GM21786 (cell line): ENCODE measurements at regions not wholly inside any gene's neighbourhood (a gene's known extent, or its start where the extent isn't known, plus 50 kb on each side); places are given as distances from the start of the nearest gene placed in this dataset.

Source experiments
- ATAC-seq: cut with Tn5 transposase; IDR thresholded peaks from one replicate; pipeline ENCODE4 v1.9.1; 2021; ENCODE audit not compliant: unreplicated experiment

GRCh38 chr15:96515371-96515770 is 184.9 kb downstream of the NR2F2 start:
- no peak for ATAC-seq

GRCh38 chr15:96521386-96521785 is 190.9 kb downstream of the NR2F2 start:
- no peak for ATAC-seq

GRCh38 chr15:96524676-96525417 is 194.3 kb downstream of the NR2F2 start:
- ATAC-seq: no peak

DNA sequence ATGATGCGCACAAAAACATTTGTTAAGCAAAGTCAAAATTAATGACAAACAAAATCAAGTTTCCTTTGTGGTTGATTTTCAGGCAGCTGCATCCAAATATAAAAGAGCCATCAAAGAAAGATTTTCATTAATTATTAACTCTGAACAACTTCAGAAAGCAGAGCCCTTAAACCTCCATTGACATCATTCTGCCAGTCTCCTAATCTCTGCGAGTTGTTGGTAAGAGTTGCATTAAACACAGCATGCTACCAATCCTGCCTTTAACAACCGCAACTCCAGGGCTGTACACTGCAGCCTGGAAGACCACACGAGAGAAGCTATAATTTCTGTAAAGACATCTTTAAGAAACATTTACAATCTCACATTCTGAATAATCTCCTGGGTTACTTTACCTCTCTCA is 204.6 kb downstream of the NR2F2 start:
- ATAC-seq: no peak

DNA sequence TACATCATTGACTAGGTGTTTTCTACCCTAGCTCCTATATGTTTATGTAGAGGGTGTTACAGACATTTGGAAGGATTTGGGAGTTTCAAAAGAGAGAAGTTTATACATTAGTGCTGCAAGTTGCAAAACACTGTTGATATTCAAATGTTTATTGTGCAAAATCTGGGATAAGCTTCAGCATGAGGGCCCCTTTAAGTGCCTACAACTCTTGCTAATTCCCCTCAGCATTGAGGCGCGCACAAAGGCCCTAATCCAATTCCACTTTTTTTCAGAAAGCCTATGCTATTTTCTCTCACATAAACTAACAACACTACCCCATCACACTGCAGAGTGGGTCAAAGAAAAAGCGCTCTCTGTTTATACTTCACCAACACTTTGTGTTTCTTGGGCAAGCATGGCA is 208.0 kb downstream of the NR2F2 start:
- ATAC-seq: no peak

DNA sequence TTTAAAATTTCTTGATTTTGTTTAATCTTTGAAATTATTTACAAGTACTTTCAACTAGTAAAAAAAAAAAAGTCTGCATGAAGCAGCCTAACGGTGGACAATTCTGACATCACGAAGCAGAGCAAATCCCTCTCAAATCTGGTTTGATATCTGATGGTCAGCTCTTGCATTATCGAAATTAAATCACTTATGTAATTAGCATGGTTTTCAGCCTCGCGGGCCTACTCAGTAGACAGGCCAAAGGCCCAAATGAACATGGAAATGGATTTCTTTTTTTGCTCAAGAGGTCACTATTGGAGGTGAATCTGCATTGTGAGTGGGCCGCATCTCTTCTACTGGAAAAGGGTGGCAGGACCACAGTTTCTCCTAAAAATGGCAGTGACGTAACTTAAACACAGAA is 209.8 kb downstream of the NR2F2 start:
- ATAC-seq: no peak

- no peak for ATAC-seq
Observed at GRCh38 chr15:96542130-96542770, 211.8 kb downstream of the NR2F2 start.

DNA sequence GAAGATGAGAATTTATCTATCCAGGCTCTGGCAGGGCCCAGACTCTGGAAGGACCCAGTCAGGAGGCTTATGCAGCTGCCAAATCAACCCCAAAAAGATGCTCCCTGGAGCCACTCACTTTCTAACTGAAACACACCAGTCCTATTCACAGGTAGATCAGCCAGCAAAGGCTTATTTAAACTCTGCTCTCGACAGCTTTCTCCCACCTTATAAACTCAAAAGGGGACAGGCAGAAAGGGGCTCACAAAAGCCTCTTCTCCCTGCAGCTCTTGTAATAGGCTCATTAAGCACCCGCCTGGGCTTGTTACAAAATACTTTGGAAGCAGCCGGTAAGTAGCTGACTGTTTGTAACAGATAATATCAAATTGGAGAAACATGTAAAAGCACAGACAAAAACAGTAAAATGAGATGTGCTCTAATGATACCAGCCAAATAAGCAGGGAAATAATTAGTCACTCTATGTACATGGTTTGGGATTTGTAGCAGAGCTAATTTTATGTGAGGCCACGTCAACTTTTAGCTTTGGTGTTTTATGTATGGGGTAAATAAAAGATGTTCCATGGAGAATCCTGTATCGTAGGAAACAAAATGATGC is 213.8 kb downstream of the NR2F2 start:
- ATAC-seq: no peak

GRCh38 chr15:96549136-96549535 is 218.6 kb downstream of the NR2F2 start:
- no peak for ATAC-seq

DNA sequence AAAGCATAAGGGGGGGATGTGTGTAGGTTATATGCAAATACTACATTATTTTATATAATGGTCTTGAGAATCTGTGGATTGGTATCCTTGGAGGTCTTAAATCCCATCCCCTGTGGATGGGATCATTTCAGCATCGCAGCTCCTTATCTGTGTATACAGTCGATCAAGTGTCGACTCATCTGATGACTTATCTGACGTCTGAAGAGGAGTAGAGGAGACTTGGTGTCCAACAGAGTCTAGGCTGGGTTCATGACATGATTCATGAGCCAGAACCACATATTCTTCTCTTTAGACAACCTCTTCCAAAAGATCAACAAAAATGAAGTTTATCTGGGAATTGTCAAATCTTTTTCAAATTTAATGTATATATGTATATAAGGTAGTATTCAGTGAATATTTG is 220.7 kb downstream of the NR2F2 start:
- ATAC-seq: no peak

DNA sequence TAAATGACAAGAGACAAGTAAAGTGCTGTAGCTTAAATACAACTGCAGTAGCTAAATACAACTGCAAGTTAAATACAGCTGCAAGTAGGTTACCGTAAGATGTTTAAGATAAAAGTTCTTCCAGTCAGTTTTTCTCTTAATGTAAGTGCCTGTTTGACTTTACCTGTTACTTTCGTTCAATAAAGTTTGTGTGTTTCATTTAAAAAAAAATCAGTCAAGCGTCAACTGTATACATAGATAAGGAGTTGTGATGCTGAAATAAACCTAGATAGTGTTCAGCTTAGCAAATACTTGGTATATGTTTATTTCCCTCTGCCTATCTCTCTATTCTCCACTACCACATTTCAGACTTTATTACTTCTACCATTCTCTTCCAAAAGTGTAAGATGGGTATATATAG is 221.2 kb downstream of the NR2F2 start:
- ATAC-seq: no peak

GRCh38 chr15:96553006-96553405 is 222.5 kb downstream of the NR2F2 start:
- no peak for ATAC-seq

DNA sequence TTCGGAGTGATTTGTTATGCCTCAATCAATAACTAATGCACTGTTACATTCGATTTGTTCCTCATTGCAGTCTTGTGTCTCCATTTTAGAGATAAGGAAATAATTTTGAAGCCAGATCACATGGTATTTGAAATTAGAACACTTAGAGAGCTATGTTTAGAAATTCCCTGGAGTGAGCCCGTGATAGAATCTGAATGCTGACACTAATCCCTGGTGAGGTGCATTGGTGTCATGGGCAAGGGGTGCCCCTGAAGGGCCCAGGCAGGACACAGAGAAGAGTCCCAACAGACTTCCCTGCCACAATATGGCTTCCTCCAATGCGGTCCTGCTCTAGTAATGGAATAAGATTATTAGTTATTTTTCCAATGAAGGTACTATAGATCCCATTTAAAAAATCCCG is 223.0 kb downstream of the NR2F2 start:
- no peak for ATAC-seq

DNA sequence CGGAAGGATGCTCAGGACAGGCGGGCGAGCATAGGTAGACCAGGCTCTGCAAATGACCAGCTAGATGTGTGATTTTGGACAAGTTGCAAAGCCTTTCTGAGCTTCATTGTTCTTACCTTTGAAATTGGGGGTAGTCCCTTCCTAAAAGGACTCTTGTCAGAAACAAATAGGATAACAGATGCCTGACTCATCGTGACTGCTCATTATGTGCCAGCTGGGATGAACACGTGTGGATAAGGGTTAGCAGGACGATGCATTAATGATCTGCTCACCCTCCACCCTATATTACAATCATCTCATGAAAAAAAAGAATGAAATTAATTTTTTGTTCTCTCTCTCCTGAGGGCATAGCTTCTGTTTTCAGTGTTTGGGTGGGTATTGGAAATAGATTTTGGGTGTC is 223.4 kb downstream of the NR2F2 start:
- ATAC-seq: no peak

DNA sequence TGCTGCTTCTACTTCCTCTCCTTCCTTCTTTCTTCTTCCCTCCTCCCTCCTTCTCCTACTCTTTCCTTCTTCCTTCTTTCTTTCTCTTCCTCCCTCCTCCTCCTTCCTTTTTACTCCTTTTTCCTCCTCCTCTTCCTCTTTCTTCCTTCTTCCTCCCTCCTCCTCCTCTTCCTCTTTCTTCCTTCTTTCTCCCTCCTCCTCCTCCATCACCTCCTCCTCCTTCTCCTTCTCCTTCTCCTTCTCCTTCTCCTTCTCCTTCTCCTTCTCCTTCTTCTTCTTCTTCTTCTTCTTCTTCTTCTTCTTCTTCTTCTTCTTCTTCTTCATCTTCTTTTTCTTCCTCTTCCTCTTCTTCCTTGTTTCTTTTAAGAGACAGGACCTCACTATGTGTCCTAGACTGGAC is 224.0 kb downstream of the NR2F2 start:
- no peak for ATAC-seq

DNA sequence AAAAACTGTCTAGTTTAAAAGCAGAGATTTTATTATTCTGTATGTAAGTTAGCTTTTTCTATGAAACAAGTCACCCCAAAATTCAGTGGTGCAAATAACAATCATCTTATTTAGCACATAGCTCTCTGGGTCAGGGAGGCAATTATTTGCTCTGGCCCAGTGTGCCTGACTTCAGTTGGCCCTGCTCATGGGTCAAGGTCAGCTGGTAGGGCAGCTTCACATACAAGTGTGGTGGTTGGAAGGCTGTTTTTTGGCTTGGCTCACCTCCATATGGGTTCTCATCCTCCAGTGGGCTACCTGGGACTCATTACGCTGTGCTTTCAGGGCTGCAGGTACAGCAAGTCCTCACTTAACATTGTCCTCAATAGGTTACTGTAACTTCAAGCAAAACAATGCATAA is 228.6 kb downstream of the NR2F2 start:
- no peak for ATAC-seq

DNA sequence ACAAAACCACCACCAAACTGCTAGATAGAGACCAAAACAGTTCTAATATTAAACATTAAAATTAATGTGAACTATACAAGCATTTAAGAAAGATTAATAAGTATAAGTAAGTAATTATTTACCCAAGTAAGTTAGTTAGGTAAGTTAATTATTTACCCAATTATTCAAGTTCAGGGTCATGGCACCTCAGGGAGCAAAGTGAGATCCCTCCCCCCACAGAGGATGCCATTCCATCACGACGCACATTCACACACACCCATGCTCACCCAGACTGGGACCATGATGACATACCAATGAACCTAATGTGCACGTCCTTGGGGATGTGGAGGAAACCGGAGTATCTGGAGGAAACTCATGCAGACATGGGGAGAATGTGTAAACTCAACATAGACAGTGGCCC is 229.1 kb downstream of the NR2F2 start:
- no peak for ATAC-seq

DNA sequence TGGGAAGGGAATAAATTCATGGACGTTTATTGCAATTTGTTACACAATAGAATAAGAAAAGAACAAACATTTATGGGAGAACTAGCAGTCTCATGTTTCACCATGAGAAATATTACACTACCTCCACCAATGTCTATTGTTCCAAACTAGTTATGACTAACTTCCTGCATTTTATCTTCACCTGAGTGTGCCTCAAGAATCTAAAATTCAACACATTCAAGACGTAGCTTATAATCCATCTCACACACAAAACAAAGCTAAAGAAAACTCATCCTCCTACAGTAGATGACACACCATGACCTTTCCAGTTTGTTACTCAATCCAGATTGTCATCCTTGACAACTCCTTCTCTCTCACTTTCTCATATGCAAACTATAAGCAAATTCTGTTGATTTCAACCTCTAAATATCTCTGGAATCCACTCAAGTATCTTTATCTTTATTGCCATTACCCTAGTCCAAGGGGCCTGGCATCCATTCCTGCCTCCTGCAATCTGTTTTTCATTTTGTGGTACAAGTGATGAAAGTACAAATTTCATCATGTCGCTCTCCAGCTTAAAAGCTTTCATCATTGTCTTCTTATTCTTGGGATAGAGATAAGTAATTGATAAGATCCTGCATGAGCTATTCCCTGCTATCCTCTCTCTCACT is 229.9 kb downstream of the NR2F2 start:
- ATAC-seq: no peak

- ATAC-seq: no peak
Observed at GRCh38 chr15:96561593-96561992, 231.1 kb downstream of the NR2F2 start.

GRCh38 chr15:96564546-96564945 is 234.0 kb downstream of the NR2F2 start:
- no peak for ATAC-seq

GRCh38 chr15:96565266-96565665 is 234.8 kb downstream of the NR2F2 start:
- no peak for ATAC-seq

DNA sequence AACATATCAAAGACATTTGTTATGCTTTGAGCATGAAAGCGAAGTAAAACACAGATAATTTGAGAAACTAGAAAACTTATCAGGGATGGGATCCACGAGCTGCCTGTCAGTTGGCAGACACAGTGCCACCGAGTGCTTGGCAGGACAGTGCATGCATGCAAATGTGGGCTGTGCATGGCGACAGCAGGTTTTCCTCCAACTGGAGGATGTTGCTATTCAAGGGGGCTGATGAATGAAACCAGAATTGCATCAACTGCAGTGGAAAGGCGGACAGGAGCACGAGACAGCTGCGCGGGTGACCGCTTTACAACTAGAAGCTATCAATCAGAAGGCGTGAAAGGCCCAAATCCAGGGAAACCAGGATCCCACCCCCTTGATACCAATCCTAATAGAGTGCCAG is 244.3 kb downstream of the NR2F2 start:
- ATAC-seq: no peak
